ENCODE measurements at regions not wholly inside any gene's neighbourhood (a gene's known extent, or its start where the extent isn't known, plus 50 kb on each side); places are given as distances from the start of the nearest gene placed in this dataset.

DNA sequence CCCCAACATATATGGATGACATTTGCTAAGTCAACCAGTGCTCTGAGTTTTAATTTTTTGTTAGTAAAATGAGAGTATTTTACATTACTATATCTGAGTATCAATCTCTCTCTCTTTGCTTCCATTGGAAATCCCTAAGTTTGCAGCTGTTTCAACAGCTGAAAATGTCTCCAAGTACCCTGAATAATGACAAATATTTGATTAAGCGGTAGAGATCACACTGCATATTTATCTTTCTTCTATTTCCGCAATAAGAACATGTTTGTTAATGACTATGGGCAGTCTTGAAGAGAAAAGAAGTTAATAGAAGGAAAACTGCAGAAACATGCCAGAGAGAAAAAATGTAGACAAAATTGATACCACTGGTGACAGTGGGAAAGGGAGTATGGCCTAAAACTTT, 1117.5 kb downstream of the NCAM2 start:
- no peaks in the 10 kb centered on the region for H3K4me1 Mint-ChIP-seq (ENCODE audit: low read depth)
- H3K36me3 Mint-ChIP-seq (ENCODE audit: low read depth) = no peaks in the 10 kb centered on the region
- no peaks in the 10 kb centered on the region for H3K27me3 Mint-ChIP-seq (ENCODE audit: low read depth)
- no peak for DNase-seq (ENCODE audit: low spot score)
- H3K27ac Mint-ChIP-seq = no peak overlapping the region
- H3K9me3 Mint-ChIP-seq = peaks cover 10% of the 10 kb centered on the region
- H3K4me3 Mint-ChIP-seq (ENCODE audit: low read depth) = no peak overlapping the region
- intact Hi-C loops (cut with micrococcal nuclease) = no loop called here

DNA sequence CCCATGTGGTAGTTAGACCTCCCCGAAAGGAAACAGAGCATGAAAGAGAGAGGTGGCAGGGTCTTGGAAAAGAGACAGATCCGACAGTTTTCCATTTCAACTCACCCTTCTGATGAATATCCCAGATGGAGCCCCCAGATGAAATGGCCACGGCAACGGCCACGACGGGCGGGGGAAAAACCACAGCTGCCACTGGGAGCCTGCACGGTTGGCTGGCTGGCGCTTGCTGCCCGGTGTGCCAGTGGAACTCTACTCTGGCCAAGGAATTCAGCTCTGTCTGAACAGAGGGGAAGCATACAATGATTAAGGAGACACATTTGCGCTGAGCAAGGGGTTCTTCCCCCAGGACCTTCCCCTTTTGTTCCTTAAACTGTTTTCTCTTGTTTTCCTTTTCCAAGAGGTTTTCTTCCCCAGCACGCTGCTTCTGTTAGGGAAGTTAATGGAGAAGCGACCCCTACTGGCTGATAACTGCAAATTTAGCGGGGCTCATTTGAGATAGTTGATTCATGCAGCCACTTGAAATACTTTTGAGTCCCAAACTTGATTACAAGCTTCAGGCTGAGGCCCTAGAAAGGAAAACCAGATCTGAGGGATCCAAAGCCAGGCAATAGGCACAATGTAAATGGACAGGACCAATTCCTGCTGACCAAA, 1122.5 kb downstream of the NCAM2 start:
- no peak for DNase-seq (ENCODE audit: low spot score)
- Mint-ChIP-seq H3K36me3 (ENCODE audit: low read depth) (no peaks in the 10 kb centered on the region), H3K4me3 (ENCODE audit: low read depth) (no peak overlapping the region), H3K27me3 (ENCODE audit: low read depth) (no peaks in the 10 kb centered on the region), H3K9me3 (peaks cover 4% of the 10 kb centered on the region), H3K27ac (no peak overlapping the region), H3K4me1 (ENCODE audit: low read depth) (no peaks in the 10 kb centered on the region)
- intact Hi-C loops (cut with micrococcal nuclease) = no loop called here

DNA sequence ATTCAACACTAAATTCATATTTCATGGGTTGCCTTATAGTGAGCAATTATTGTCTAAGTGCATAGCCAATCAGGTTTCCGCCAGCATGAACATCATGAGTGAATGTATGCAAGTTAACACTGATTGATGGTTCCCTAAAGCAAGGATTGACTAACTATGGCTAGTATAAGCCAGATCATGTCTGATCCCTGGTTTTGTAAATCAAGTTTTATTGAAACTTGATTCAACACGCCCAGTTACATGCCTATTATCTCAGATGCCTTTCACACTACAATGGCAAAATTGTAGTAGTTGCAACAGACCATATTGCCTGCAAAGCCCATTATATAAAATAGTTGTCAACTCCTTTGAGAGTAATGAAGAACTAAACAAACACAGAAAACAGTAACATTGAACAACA, 1127.4 kb downstream of the NCAM2 start:
- Mint-ChIP-seq H3K27me3 (ENCODE audit: low read depth) (no peaks in the 10 kb centered on the region), H3K9me3 (peaks cover 4% of the 10 kb centered on the region), H3K4me3 (ENCODE audit: low read depth) (no peak overlapping the region), H3K36me3 (ENCODE audit: low read depth) (no peaks in the 10 kb centered on the region), H3K4me1 (ENCODE audit: low read depth) (no peaks in the 10 kb centered on the region), H3K27ac (no peak overlapping the region)
- DNase-seq (ENCODE audit: low spot score) = no peak
- intact Hi-C loops (cut with micrococcal nuclease) = no loop called here

DNA sequence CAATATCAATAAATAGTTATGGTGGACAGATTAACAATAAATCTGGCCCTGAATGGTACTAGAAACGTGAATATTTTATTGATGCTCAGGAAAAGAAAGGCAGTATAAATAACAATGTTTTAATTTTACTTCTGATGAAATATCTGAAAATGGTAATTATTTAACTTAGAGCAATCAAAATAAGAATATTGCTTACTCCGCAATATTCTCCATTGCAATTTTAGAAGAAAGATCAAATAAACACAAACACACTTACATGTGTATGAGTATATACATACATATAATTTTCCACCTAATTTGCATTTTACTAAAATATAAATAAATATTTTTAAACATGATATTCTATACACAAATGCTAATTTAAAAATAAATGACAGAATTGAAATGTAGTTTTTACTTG, 1130.5 kb downstream of the NCAM2 start:
- H3K4me3 Mint-ChIP-seq (ENCODE audit: low read depth) = no peak overlapping the region
- H3K36me3 Mint-ChIP-seq (ENCODE audit: low read depth) = no peaks in the 10 kb centered on the region
- intact Hi-C loops (cut with micrococcal nuclease) = no loop called here
- no peak overlapping the region for H3K27ac Mint-ChIP-seq
- H3K27me3 Mint-ChIP-seq (ENCODE audit: low read depth) = no peaks in the 10 kb centered on the region
- no peak for DNase-seq (ENCODE audit: low spot score)
- no peaks in the 10 kb centered on the region for H3K4me1 Mint-ChIP-seq (ENCODE audit: low read depth)
- peaks cover 6% of the 10 kb centered on the region for H3K9me3 Mint-ChIP-seq

DNA sequence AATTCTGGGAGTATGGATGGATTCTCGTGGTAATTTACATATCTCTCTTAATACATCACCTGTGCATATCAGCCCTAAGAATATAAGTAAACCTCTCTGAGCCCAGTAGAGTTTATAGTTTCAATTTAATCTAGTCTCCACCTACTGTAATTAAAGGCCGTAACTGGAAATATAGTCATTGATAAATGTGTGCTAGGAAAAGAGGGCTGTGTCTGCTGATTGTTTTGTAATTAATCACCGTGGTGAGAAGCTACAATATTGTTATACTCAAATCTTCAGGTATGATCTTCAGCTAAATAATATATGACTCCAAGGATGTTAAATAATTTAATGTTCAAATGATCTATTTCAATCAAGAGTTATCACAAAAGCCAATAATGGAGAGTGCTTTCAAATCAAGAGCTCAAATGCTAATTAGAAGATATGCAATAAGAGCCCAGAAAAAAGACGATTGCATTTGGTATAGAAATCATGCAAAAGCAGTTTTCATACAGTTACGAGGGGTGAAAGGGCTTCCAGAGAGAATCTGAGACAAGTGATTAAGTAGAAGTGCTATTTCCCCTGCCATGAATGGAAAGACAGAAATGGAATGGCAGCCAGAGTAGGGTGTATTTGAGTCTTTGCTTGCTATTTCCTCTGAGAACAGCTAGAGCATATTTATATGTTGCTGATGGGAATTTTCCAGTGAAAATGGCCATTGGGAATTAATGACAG, 1134.3 kb downstream of the NCAM2 start:
- H3K9me3 Mint-ChIP-seq = peaks cover 6% of the 10 kb centered on the region
- no peaks in the 10 kb centered on the region for H3K4me1 Mint-ChIP-seq (ENCODE audit: low read depth)
- no peaks in the 10 kb centered on the region for H3K36me3 Mint-ChIP-seq (ENCODE audit: low read depth)
- intact Hi-C loops (cut with micrococcal nuclease) = no loop called here
- H3K4me3 Mint-ChIP-seq (ENCODE audit: low read depth) = no peak overlapping the region
- no peaks in the 10 kb centered on the region for H3K27me3 Mint-ChIP-seq (ENCODE audit: low read depth)
- no peak overlapping the region for H3K27ac Mint-ChIP-seq
- no peak for DNase-seq (ENCODE audit: low spot score)

DNA sequence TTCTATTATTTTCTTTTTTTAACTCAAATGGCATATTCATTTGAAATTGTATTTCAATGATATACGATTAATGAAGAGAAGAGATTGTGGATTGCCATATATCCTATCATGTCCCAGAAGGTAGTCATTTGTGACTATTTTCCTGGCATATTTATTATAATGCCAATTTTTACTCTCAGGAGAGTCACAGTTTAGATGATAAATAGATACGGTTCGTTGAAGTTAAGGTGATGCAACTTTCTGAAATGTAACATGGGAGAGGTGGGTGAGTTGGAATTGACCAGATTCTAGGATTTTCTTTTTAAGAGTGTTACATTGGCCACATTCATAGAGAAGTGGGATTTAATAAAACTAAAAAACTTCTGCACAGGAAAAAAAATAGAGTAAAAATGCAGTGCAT, 1138.5 kb downstream of the NCAM2 start:
- no peaks in the 10 kb centered on the region for H3K4me1 Mint-ChIP-seq (ENCODE audit: low read depth)
- DNase-seq (ENCODE audit: low spot score) = no peak
- no peak overlapping the region for H3K27ac Mint-ChIP-seq
- intact Hi-C loops (cut with micrococcal nuclease) = no loop called here
- peaks cover 6% of the 10 kb centered on the region for H3K9me3 Mint-ChIP-seq
- no peaks in the 10 kb centered on the region for H3K27me3 Mint-ChIP-seq (ENCODE audit: low read depth)
- no peak overlapping the region for H3K4me3 Mint-ChIP-seq (ENCODE audit: low read depth)
- no peaks in the 10 kb centered on the region for H3K36me3 Mint-ChIP-seq (ENCODE audit: low read depth)

DNA sequence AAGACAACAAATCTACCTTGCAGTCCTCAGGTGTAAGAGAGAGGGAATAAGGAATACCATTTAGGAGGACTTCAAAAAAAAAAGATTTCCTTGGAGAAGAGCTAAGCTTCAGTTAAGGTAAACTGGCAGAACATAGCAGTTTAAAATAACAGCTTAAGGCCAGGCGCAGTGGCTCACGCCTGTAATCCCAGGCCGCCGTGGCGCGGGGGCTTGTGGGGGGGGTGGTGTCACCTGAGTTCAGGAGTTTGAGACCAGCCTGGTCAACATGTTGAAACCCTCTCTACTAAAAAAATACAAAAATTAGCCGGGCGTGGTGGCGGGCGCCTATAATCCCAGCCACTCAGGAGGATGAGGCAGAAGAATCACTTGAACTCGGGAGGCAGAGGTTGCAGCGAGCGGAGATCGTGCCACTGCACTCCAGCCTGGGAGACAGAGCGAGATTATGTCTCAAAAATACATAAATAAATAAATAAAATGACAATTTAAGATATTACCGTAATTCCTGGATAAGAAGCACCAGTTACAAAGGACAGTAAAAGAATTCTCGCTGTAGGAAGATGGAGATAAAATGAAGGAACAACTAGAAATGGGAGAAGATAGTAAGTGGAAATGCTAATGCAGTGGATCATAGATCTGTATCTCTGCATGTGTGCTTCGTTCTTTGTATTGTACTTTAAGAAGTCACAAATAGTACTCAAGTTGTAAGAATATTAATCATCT, 1140.2 kb downstream of the NCAM2 start:
- Mint-ChIP-seq H3K4me3 (ENCODE audit: low read depth) (no peak overlapping the region), H3K27ac (no peak overlapping the region), H3K4me1 (ENCODE audit: low read depth) (no peaks in the 10 kb centered on the region), H3K36me3 (ENCODE audit: low read depth) (no peaks in the 10 kb centered on the region), H3K9me3 (no peaks in the 10 kb centered on the region), H3K27me3 (ENCODE audit: low read depth) (no peaks in the 10 kb centered on the region)
- intact Hi-C loops (cut with micrococcal nuclease) = no loop called here
- DNase-seq (ENCODE audit: low spot score) = no peak

DNA sequence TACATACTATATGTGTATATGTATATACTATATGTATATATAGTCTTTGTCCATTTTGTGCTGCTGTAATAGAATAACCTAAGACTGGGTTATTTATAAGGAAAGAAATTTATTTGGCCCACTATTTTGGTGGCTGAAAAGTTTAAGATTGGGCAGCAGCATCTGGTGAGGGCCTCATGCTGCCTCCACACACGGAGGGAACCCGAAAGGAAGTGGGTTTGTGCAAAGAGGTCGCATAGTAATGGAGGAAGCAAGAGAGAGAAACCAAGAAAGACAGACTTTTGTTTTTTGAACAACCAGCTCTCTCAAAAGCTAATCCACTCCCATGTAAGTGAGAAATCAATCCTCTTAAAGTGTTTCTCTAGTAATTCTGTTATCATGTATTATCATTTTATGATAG, 1147.3 kb downstream of the NCAM2 start:
- Mint-ChIP-seq H3K4me1 (ENCODE audit: low read depth) (no peaks in the 10 kb centered on the region), H3K36me3 (ENCODE audit: low read depth) (no peaks in the 10 kb centered on the region), H3K27ac (no peak overlapping the region), H3K4me3 (ENCODE audit: low read depth) (no peak overlapping the region), H3K27me3 (ENCODE audit: low read depth) (no peaks in the 10 kb centered on the region), H3K9me3 (peaks cover 11% of the 10 kb centered on the region)
- no peak for DNase-seq (ENCODE audit: low spot score)
- intact Hi-C loops (cut with micrococcal nuclease) = no loop called here

DNA sequence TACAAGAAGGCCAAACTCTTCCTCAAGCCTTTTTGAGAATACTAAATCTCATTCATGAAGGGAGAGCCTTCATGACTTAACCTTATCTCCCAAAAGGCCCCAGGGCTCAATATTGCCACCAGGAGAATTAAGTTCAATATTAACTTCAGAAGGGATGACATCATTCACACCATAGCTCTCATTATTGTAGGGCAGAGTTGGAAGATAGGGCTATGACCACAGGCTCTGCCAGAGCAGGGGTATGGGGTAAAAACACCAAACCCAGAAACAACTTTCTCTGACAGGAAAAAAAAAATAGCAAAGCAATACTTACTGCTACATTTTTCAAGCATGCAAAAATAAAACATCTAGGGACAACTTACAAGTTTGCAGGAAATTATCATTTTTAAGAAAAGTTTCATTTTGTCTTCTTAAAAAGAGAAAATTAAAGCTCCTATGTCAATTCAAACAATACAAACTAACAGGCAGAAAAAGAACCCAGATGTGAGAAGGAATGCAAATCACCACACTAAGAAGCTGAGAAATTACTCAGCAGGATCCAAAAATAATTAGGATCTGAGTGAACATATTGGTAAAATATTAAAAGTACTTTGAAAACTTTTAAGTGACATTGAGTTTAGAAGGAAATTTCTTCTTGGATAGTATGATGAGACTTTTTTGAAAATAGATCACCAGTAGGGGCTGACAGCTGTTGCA, 1156.5 kb downstream of the NCAM2 start:
- Mint-ChIP-seq H3K27ac (no peak overlapping the region), H3K4me3 (ENCODE audit: low read depth) (no peak overlapping the region)
- intact Hi-C loops (cut with micrococcal nuclease) = no loop called here

DNA sequence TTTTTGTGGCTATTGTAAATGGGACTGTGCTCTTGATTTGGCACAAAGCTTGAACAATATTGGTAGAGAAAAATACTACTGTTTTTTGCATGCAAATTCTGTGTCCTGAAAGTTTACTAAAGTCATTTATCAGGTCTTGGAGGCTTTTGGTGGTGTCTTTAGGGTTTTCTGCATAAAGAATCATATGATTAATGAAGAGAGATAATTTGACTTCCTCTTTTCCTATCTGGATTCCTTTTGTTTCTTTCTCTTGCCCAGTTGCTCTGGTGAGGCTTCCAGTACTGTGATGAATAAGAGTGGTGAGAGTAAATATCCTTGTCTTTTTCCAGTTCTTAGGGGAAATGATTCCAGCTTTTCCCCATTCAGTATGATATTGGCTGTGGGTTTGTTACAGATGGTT, 1166.7 kb downstream of the NCAM2 start:
- H3K36me3 Mint-ChIP-seq (ENCODE audit: low read depth) = no peaks in the 10 kb centered on the region
- intact Hi-C loops (cut with micrococcal nuclease) = no loop called here
- no peaks in the 10 kb centered on the region for H3K27me3 Mint-ChIP-seq (ENCODE audit: low read depth)
- H3K27ac Mint-ChIP-seq = no peak overlapping the region
- peaks cover 7% of the 10 kb centered on the region for H3K9me3 Mint-ChIP-seq
- H3K4me1 Mint-ChIP-seq (ENCODE audit: low read depth) = no peaks in the 10 kb centered on the region
- no peak for DNase-seq (ENCODE audit: low spot score)
- no peak overlapping the region for H3K4me3 Mint-ChIP-seq (ENCODE audit: low read depth)

More for the DNA sequence above, 1156.5 kb downstream of the NCAM2 start:
- H3K36me3 Mint-ChIP-seq (ENCODE audit: low read depth) = no peaks in the 10 kb centered on the region
- no peaks in the 10 kb centered on the region for H3K9me3 Mint-ChIP-seq
- no peak for DNase-seq (ENCODE audit: low spot score)
- no peaks in the 10 kb centered on the region for H3K4me1 Mint-ChIP-seq (ENCODE audit: low read depth)
- no peaks in the 10 kb centered on the region for H3K27me3 Mint-ChIP-seq (ENCODE audit: low read depth)

DNA sequence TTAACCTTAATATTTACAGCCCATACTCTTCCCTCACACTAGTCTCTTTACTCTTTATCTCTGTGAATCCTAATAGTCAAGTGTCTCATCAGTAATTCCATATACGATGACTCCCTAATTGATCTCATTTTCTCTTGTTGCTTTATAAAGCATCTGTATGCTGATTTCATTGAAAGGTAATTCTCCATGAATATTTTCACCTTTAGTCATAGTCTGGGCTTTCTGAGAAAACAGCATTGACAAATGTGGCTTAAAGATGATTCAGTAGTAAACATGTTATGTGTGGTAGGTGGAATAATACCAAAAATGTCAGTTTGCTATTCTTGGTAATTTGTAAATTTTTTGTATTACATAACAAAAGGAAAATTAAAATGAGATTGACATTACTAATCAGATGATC, 1176.5 kb downstream of the NCAM2 start:
- intact Hi-C loops (cut with micrococcal nuclease) = no loop called here
- Mint-ChIP-seq H3K27ac (no peak overlapping the region), H3K4me3 (ENCODE audit: low read depth) (no peak overlapping the region), H3K4me1 (ENCODE audit: low read depth) (no peaks in the 10 kb centered on the region), H3K27me3 (ENCODE audit: low read depth) (no peaks in the 10 kb centered on the region), H3K36me3 (ENCODE audit: low read depth) (no peaks in the 10 kb centered on the region), H3K9me3 (peaks cover 20% of the 10 kb centered on the region)
- DNase-seq (ENCODE audit: low spot score) = no peak

DNA sequence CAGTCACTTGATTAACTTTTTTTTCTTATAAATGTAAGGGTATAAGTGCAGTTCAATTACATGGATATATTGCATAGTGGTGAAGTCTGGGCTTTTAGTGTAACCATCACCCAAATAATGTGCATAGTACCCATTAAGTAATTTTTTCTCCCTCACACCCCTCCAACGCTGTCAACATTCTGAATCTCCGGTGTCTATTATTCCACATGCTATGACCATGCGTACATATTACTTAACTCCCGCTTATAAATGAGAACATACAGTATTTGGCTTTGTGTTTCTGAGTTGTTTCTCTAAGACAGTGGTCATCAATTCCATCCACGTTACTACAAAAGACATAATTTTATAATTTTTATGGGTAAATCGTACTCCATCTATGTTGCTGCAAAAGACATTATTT, 1191.1 kb downstream of the NCAM2 start:
- Mint-ChIP-seq H3K27ac (no peak overlapping the region), H3K36me3 (ENCODE audit: low read depth) (no peaks in the 10 kb centered on the region), H3K4me1 (ENCODE audit: low read depth) (no peaks in the 10 kb centered on the region), H3K9me3 (peaks cover 16% of the 10 kb centered on the region), H3K27me3 (ENCODE audit: low read depth) (no peaks in the 10 kb centered on the region), H3K4me3 (ENCODE audit: low read depth) (no peak overlapping the region)
- intact Hi-C loops (cut with micrococcal nuclease) = no loop called here
- no peak for DNase-seq (ENCODE audit: low spot score)

DNA sequence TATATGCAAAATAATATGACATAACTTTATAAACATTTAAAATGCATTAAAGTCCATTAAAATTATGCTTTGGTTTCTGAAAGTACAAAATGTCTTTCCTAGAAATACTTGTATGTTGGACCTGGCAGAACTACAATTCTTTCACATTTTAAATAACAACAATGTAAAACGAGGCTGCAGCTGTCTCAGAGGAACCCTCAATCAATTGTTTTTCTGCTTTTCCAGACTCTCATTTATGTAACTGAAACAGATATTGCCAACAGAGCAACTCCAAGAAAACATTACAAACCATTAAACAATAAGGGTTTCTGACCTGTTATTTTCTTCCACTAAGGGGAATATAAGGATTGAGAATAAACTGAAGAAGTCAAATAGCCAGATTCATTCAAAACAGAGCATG, 1193.4 kb downstream of the NCAM2 start:
- Mint-ChIP-seq H3K27ac (no peak overlapping the region), H3K27me3 (ENCODE audit: low read depth) (no peaks in the 10 kb centered on the region), H3K9me3 (peaks cover 16% of the 10 kb centered on the region), H3K36me3 (ENCODE audit: low read depth) (no peaks in the 10 kb centered on the region), H3K4me1 (ENCODE audit: low read depth) (no peaks in the 10 kb centered on the region), H3K4me3 (ENCODE audit: low read depth) (no peak overlapping the region)
- no peak for DNase-seq (ENCODE audit: low spot score)
- intact Hi-C loops (cut with micrococcal nuclease) = no loop called here
